NB4 (cell line): ENCODE measurements at regions not wholly inside any gene's neighbourhood (a gene's known extent, or its start where the extent isn't known, plus 50 kb on each side); places are given as distances from the start of the nearest gene placed in this dataset.

ENCODE experiments used
- CTCF ChIP-seq: IDR thresholded peaks from one replicate; pipeline ENCODE4 v1.5.1; 2012; ENCODE audit warnings: low read depth, low read length
- MYC ChIP-seq: IDR thresholded peaks from 2 replicates; pipeline ENCODE4 v1.6.1; 2011; ENCODE audit warnings: low read depth, low read length
- POLR2A ChIP-seq: IDR thresholded peaks from 2 replicates; pipeline ENCODE4 v1.6.1; 2011; ENCODE audit warnings: mild to moderate bottlenecking; ENCODE audit not compliant: insufficient read length; ENCODE audit errors: extremely low read depth

DNA sequence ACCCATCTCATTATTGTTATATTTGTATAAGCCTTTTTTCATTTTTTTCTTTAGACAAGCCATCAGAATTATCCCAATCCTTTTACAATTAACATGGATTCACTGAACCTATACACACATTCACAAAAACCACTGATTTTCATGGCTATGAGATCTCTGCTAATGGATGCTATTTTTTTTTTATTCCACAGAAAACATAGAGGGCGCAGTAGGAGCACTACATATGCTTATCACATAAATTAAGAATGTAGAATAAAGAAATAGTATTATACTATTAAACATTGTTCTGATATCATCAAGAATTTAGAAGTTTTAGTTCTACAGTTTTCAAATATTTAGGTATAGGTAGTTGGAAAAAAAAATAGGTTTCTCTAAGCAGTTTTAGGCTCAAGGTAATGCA is 1477.4 kb downstream of the ARAP2 start:
- TF ChIP-seq CTCF (no peak), POLR2A (no peak), MYC (no peak)
